ENCODE measurements at regions not wholly inside any gene's neighbourhood (a gene's known extent, or its start where the extent isn't known, plus 50 kb on each side); places are given as distances from the start of the nearest gene placed in this dataset.

- TF ChIP-seq ZNF843 (tag by site-specific recombination; IDR thresholded peaks at IDR 0.05), result no peak
- no peak for TF ChIP-seq ZNF341 (tag by site-specific recombination; IDR thresholded peaks at IDR 0.05; ENCODE audit: low read depth)
These were observed 239.2 kb upstream of the DOK6 start (continued) for GRCh38 chr18:69161383-69162028.

GRCh38 chr18:69162649-69163048 lies 238.0 kb upstream of the DOK6 start:
- no peaks in the 10 kb centered on the region for H3K36me3 ChIP-seq (ENCODE audit: control insufficient read depth in 2 of 2, insufficient read depth in 1 of 2, low read length in 2 of 2)
- TF ChIP-seq ZNF530 (tag by site-specific recombination; IDR thresholded peaks at IDR 0.05; ENCODE audit: low read depth), result no peak
- no peak for TF ChIP-seq ZBTB26 (tag by site-specific recombination; optimal IDR thresholded peaks at IDR 0.05)
- TF ChIP-seq ZNF121 (tag by site-specific recombination; IDR thresholded peaks at IDR 0.05), result no peak
- no peak for TF ChIP-seq ZNF670 (tag by site-specific recombination; IDR thresholded peaks at IDR 0.05; ENCODE audit: low read depth)
- no peak for TF ChIP-seq ZNF133 (tag by site-specific recombination; IDR thresholded peaks at IDR 0.05)
- TF ChIP-seq ZNF580 (tag by site-specific recombination; IDR thresholded peaks at IDR 0.05), result no peak
- ChIA-PET POLR2A (no interaction called here), CTCF (no interaction called here)
- H3K4me3 ChIP-seq (ENCODE audit: low read depth, low read length), result no peak overlapping the region
- H3K27ac ChIP-seq (ENCODE audit: extremely low read depth, low read depth, low read length), result no peak overlapping the region
- H3K9me3 ChIP-seq (ENCODE audit: control insufficient read depth, insufficient read depth, low read depth, low read length), result no peaks in the 10 kb centered on the region
- no peaks in the 10 kb centered on the region for H3K4me1 ChIP-seq (ENCODE audit: control insufficient read depth, insufficient read depth, low read length)

GRCh38 chr18:69172046-69172445 lies 228.6 kb upstream of the DOK6 start:
- ChIA-PET POLR2A (no interaction called here), CTCF (interaction anchor here (0.6 kb wide), 1 partner anchor 473 kb away, joined by 3 read pairs; no protein-coding TSS in a partner anchor)
- Histone ChIP-seq H3K27ac (ENCODE audit: extremely low read depth, low read depth, low read length) (no peak overlapping the region), H3K9me3 (ENCODE audit: control insufficient read depth, insufficient read depth, low read depth, low read length) (no peaks in the 10 kb centered on the region), H3K4me3 (ENCODE audit: low read depth, low read length) (no peak overlapping the region), H3K4me1 (ENCODE audit: control insufficient read depth, insufficient read depth, low read length) (no peaks in the 10 kb centered on the region), H3K36me3 (ENCODE audit: control insufficient read depth in 2 of 2, insufficient read depth in 1 of 2, low read length in 2 of 2) (no peaks in the 10 kb centered on the region)
- TF ChIP-seq ZFP3 (tag by site-specific recombination; IDR thresholded peaks at IDR 0.05; ENCODE audit: low read depth), result no peak
- TF ChIP-seq ZNF335 (tag by site-specific recombination; conservative IDR thresholded peaks at IDR 0.05), result no peak
- no peak for TF ChIP-seq ZNF132 (tag by site-specific recombination; IDR thresholded peaks at IDR 0.05; ENCODE audit: borderline replicate concordance)
- no peak for TF ChIP-seq FEZF1 (tag by site-specific recombination; IDR thresholded peaks at IDR 0.05)
- no peak for TF ChIP-seq SP7 (tag by site-specific recombination; IDR thresholded peaks at IDR 0.05)
- no peak for TF ChIP-seq ZNF394 (tag by site-specific recombination; IDR thresholded peaks at IDR 0.05; ENCODE audit: borderline replicate concordance)
- TF ChIP-seq ZNF830 (tag by site-specific recombination; IDR thresholded peaks at IDR 0.05; ENCODE audit: low read depth), result no peak
- TF ChIP-seq ZNF18 (tag by site-specific recombination; IDR thresholded peaks at IDR 0.05), result no peak
- no peak for TF ChIP-seq ZNF174 (tag by site-specific recombination; IDR thresholded peaks at IDR 0.05)
- TF ChIP-seq ZNF555 (tag by site-specific recombination; conservative IDR thresholded peaks at IDR 0.05), result no peak
- TF ChIP-seq ZNF707 (tag by site-specific recombination; IDR thresholded peaks at IDR 0.05), result no peak
- no peak for TF ChIP-seq ZSCAN30 (tag by site-specific recombination; IDR thresholded peaks at IDR 0.05)
- no peak for TF ChIP-seq ZNF280D (tag by site-specific recombination; IDR thresholded peaks at IDR 0.05)
